Endothelial cell of umbilical vein (primary cell): ENCODE measurements at regions not wholly inside any gene's neighbourhood (a gene's known extent, or its start where the extent isn't known, plus 50 kb on each side); places are given as distances from the start of the nearest gene placed in this dataset.

Experiments
- BruUV-seq: library from RNA; stranded (reverse); fragments of 400-500 nt; replicated peaks from 2 replicates; lab custom pipeline; 2021; lab: Mats Ljungman, UMichigan
- CTCF ChIA-PET: fragments of 300-600, 350-600 bp; sonication (Branson Sonifier 250); formaldehyde crosslinking; loops from one replicate; lab custom pipeline; 2021; ENCODE audit warnings: antibody characterized with exemption, inconsistent platforms; lab: Charles Lee
- POLR2A ChIA-PET: fragments of 300-600, 350-600 bp; sonication (Branson Sonifier 250); formaldehyde crosslinking; loops from one replicate; lab custom pipeline; 2021; ENCODE audit warnings: antibody characterized with exemption, inconsistent platforms; lab: Charles Lee
- DNase-seq: peaks from one replicate; pipeline ENCODE4 v3.0.0-alpha.2; 2011; ENCODE audit warnings: low read depth, low spot score
- FAIRE-seq: peaks from 2 replicates; lab custom pipeline; 2011; peaks lifted over from hg19 to GRCh38; lab: Jason Lieb, UNC
- H2AFZ ChIP-seq: 2 replicates; pipeline ENCODE4 v1.6.0; 2012; ENCODE audit warnings: low read depth, low read length, control low read depth, inconsistent platforms
- H3K27ac ChIP-seq: 2 replicates; pipeline ENCODE4 v1.5.1; 2011; ENCODE audit warnings: low read depth, mild to moderate bottlenecking, control low read depth, low read length, moderate library complexity; ENCODE audit not compliant: insufficient read depth
- H3K27me3 ChIP-seq, 2 experiments: 2 replicates each; pipeline versions ENCODE4 v1.6.0 to v1.6.1; 2011; ENCODE audit warnings: low read length in 2 of 2, mixed read lengths in 1 of 2; ENCODE audit not compliant: control insufficient read depth in 2 of 2, insufficient read depth in 2 of 2
- H3K36me3 ChIP-seq, 2 experiments: 2 replicates in 1 of 2; 3 replicates in 1 of 2; pipeline ENCODE4 v1.5.1; 2011; ENCODE audit warnings: low read length in 2 of 2, mild to moderate bottlenecking in 1 of 2, moderate library complexity in 1 of 2; ENCODE audit not compliant: control insufficient read depth in 2 of 2, insufficient read depth in 2 of 2; ENCODE audit errors: extremely low read depth in 1 of 2
- H3K4me1 ChIP-seq: 3 replicates; pipeline ENCODE4 v1.5.1; 2011; ENCODE audit warnings: mild to moderate bottlenecking, low read length; ENCODE audit not compliant: control insufficient read depth, insufficient read depth; ENCODE audit errors: extremely low read depth
- H3K4me2 ChIP-seq: 2 replicates; pipeline ENCODE4 v1.6.1; 2011; ENCODE audit warnings: low read length, control low read depth, mixed read lengths; ENCODE audit not compliant: insufficient read depth
- H3K4me3 ChIP-seq, 3 experiments: fragments of 200-600 bp in 1 of 3; sonication (generic), shearing (Covaris generic) in 1 of 3; replicated peaks in 1 of 3; 2 replicates each; pipeline ENCODE4 v1.5.1; 2011 to 2016; ENCODE audit warnings: control low read depth in 3 of 3, low read length in 3 of 3, mild to moderate bottlenecking in 2 of 3, inconsistent platforms in 1 of 3, low read depth in 1 of 3, moderate library complexity in 1 of 3; ENCODE audit not compliant: insufficient read depth in 1 of 3
- H3K79me2 ChIP-seq: 2 replicates; pipeline ENCODE4 v1.6.0; 2012; ENCODE audit warnings: low read length, inconsistent platforms; ENCODE audit not compliant: control insufficient read depth, insufficient read depth
- H3K9ac ChIP-seq: replicated peaks from 2 replicates; pipeline ENCODE3; 2011; ENCODE audit warnings: low read length, control low read depth; ENCODE audit not compliant: insufficient read depth; ENCODE audit errors: extremely low read depth
- H3K9me1 ChIP-seq: replicated peaks from 3 replicates; pipeline ENCODE4 v1.6.0; 2011; ENCODE audit warnings: mild to moderate bottlenecking, low read length; ENCODE audit not compliant: control insufficient read depth, insufficient read depth; ENCODE audit errors: extremely low read depth
- H3K9me3 ChIP-seq: replicated peaks from 2 replicates; pipeline ENCODE4 v1.5.1; 2012; ENCODE audit warnings: low read length, inconsistent platforms; ENCODE audit not compliant: control insufficient read depth, insufficient read depth
- H4K20me1 ChIP-seq: replicated peaks from 2 replicates; pipeline ENCODE3; 2011; ENCODE audit warnings: mild to moderate bottlenecking, low read length; ENCODE audit not compliant: control insufficient read depth, insufficient read depth; ENCODE audit errors: extremely low read depth
- CTCF ChIP-seq, 2 donors: IDR thresholded peaks; 1 replicate in 1 of 2; 2 replicates in 1 of 2; pipeline ENCODE4 v1.5.1; 2011; ENCODE audit warnings: low read length in 2 of 2, mild to moderate bottlenecking in 2 of 2, moderate library complexity in 2 of 2, control low read depth in 1 of 2, inconsistent platforms in 1 of 2, low read depth in 1 of 2; ENCODE audit not compliant: insufficient read depth in 1 of 2; ENCODE audit errors: extremely low read depth in 1 of 2
- EZH2 ChIP-seq: IDR thresholded peaks from 2 replicates; pipeline ENCODE4 v1.6.1; 2012; ENCODE audit warnings: borderline replicate concordance, low read depth, mild to moderate bottlenecking, moderate library complexity, low read length, inconsistent platforms; ENCODE audit not compliant: severe bottlenecking
- FOS ChIP-seq: IDR thresholded peaks from 2 replicates; pipeline ENCODE4 v1.6.1; 2011; ENCODE audit warnings: mild to moderate bottlenecking, low read length, moderate library complexity, borderline replicate concordance; ENCODE audit not compliant: insufficient read depth
- GATA2 ChIP-seq: IDR thresholded peaks from 2 replicates; pipeline ENCODE4 v1.7.0; 2011; ENCODE audit warnings: low read depth, mild to moderate bottlenecking, moderate library complexity, mixed read lengths, low read length; ENCODE audit not compliant: insufficient read length, insufficient read depth
- JUN ChIP-seq: IDR thresholded peaks from 2 replicates; pipeline ENCODE4 v1.6.1; 2011; ENCODE audit warnings: borderline replicate concordance, low read depth; ENCODE audit not compliant: insufficient read length, insufficient read depth
- MAX ChIP-seq: IDR thresholded peaks from 2 replicates; pipeline ENCODE4 v1.6.1; 2011; ENCODE audit not compliant: insufficient read depth, insufficient read length
- MYC ChIP-seq: IDR thresholded peaks from one replicate; pipeline ENCODE4 v1.6.1; 2011; ENCODE audit warnings: mild to moderate bottlenecking, low read depth, low read length
- POLR2A ChIP-seq: IDR thresholded peaks from 2 replicates; pipeline ENCODE4 v1.6.1; 2012; ENCODE audit warnings: low read depth, mild to moderate bottlenecking, control low read depth, low read length
- POLR2AphosphoS5 ChIP-seq: IDR thresholded peaks from 2 replicates; pipeline ENCODE4 v1.6.1; 2012; ENCODE audit warnings: low read depth, mild to moderate bottlenecking, control low read depth, low read length, moderate library complexity; ENCODE audit not compliant: insufficient read depth
- dilution Hi-C: fragments of 300-500 bp; cut with MboI; formaldehyde crosslinking; loops from one replicate; pipeline ENCODE4 v1.15.0; 2019; ENCODE audit warnings: low sequenced_read_pairs; ENCODE audit not compliant: extremely low pct_ligation_motif_present
- intact Hi-C: fragments of 100-400 bp; cut with micrococcal nuclease; formaldehyde crosslinking; loops from one replicate; pipeline ENCODE4 v1.10.0; 2022

DNA sequence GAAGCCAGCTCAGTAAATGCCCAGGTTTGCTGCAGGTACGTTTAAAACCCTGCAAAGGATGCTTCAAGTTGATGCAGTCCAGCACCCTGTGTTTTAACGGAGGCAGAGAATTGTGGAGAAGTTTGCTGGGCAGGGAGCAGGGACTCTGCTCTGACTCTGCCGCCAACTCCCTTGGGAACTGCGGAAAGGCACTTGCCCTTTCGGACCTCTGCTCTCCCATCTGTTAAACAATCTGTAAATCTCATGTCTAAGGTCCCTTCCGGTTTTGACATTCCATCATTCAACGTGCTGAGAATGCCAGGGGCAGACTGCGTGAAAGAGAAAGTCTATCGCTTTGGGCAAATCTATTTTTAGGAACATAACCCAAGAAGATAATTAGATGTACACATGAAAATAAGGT, 184.5 kb downstream of the OPA1 start:
- Histone ChIP-seq H3K4me2 (no peak overlapping the region), H4K20me1 (peaks cover 2% of the 10 kb centered on the region), H3K27me3 (peaks cover 29 to 30% of the 10 kb centered on the region in 2 experiments), H3K9me1 (no peaks in the 10 kb centered on the region), H3K4me3 (no peak overlapping the region), H3K27ac (no peak overlapping the region), H3K9ac (no peak overlapping the region), H2AFZ (no peak overlapping the region), H3K9me3 (no peaks in the 10 kb centered on the region), H3K36me3 (no peaks in the 10 kb centered on the region), H3K79me2 (no peaks in the 10 kb centered on the region), H3K4me1 (peaks cover 12% of the 10 kb centered on the region)
- DNase-seq, result no peak
- TF ChIP-seq EZH2, result no peak
- no peak for TF ChIP-seq MAX
- TF ChIP-seq POLR2AphosphoS5, result no peak
- no peak for TF ChIP-seq CTCF (IDR thresholded peaks at IDR 0.05; ENCODE audit: extremely low read depth in 1 of 2, insufficient read depth in 1 of 2, low read depth in 1 of 2, low read length in 2 of 2)
- no peak for TF ChIP-seq JUN
- TF ChIP-seq POLR2A, result no peak
- no peak for TF ChIP-seq MYC
- no peak for TF ChIP-seq FOS
- no peak for TF ChIP-seq GATA2
- no TSS peak for BruUV-seq
- dilution Hi-C loops, result no loop called here
- no peak for FAIRE-seq
- intact Hi-C loops, result no loop called here
- ChIA-PET CTCF (interaction anchor here (1.9 to 11.2 kb wide), 3 partner anchors 112 to 538 kb away, joined by 6 to 355 read pairs (median 178); partner anchors contain the start of gene HES1), POLR2A (no interaction called here)
